HUES64 (cell line): ENCODE measurements at regions not wholly inside any gene's neighbourhood (a gene's known extent, or its start where the extent isn't known, plus 50 kb on each side); places are given as distances from the start of the nearest gene placed in this dataset.

Source experiments
- H3K27ac ChIP-seq: 2 replicates; pipeline ENCODE4 v1.7.0; 2013; ENCODE audit warnings: low read depth, low read length, inconsistent platforms
- H3K27me3 ChIP-seq: 2 replicates; pipeline ENCODE4 v1.6.1; 2013; ENCODE audit warnings: mild to moderate bottlenecking, low read length; ENCODE audit not compliant: insufficient read depth
- H3K36me3 ChIP-seq: 2 replicates; pipeline ENCODE4 v1.6.1; 2013; ENCODE audit warnings: mild to moderate bottlenecking, low read length; ENCODE audit not compliant: insufficient read depth
- H3K4me1 ChIP-seq: 2 replicates; pipeline ENCODE4 v1.6.1; 2013; ENCODE audit warnings: mild to moderate bottlenecking, low read length, moderate library complexity; ENCODE audit not compliant: insufficient read depth
- H3K4me3 ChIP-seq: 2 replicates; pipeline ENCODE4 v1.5.1; 2013; ENCODE audit warnings: mild to moderate bottlenecking, low read length, moderate library complexity
- H3K9ac ChIP-seq: 2 replicates; pipeline ENCODE4 v1.6.1; 2013; ENCODE audit warnings: mild to moderate bottlenecking, low read depth, low read length
- H3K9me3 ChIP-seq: 2 replicates; pipeline ENCODE4 v1.6.1; 2013; ENCODE audit warnings: low read depth, low read length; ENCODE audit not compliant: insufficient read depth
- WGBS: fragments of 150-250, 120-280 bp; methylation state at CpG from one replicate; pipeline ENCODE4 v1.1.7; 2013; ENCODE audit warnings: missing lambda C conversion rate; 5-methylcytosine and 5-hydroxymethylcytosine counted together

DNA sequence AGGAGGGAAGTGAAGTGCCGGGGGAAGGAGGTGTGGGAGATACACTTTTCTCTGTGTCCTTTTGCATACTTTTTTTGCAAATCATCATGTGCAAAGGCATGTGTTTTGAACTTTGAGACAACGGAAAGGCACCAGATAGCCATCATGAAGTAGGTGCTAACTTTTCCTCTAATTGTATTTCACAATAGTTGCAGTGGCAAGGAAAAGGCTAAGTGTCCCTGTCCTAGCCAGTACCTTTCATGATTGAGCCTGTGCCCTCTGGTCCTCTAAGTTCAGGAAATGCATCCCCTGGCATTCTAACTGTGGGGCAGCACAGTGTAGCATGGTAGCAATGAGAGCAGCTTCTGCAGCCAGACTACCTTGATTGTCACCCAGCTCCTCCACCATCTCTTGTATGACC lies 186.2 kb downstream of the ADSS2 start:
- Histone ChIP-seq H3K9ac (no peak overlapping the region), H3K9me3 (peaks cover under 1% of the 10 kb centered on the region; the same call in 1 of the 2 replicates), H3K4me1 (no peaks in the 10 kb centered on the region), H3K36me3 (no peaks in the 10 kb centered on the region), H3K27ac (no peak overlapping the region), H3K27me3 (no peaks in the 10 kb centered on the region), H3K4me3 (no peak overlapping the region)
- WGBS, result 88% methylated on average over 2 of the region's 2 CpGs

GRCh38 chr1:244269169-244269568 lies 182.5 kb downstream of the ADSS2 start:
- peaks cover 3% of the 10 kb centered on the region; the same call in 1 of the 2 replicates for H3K4me1 ChIP-seq
- H3K27ac ChIP-seq, result no peak overlapping the region
- H3K27me3 ChIP-seq, result no peaks in the 10 kb centered on the region
- H3K36me3 ChIP-seq, result no peaks in the 10 kb centered on the region
- no peak overlapping the region for H3K4me3 ChIP-seq
- H3K9ac ChIP-seq, result no peak overlapping the region
- H3K9me3 ChIP-seq, result peaks cover 3% of the 10 kb centered on the region; the same call in 1 of the 2 replicates
- 90% methylated on average over 15 of the region's 15 CpGs for WGBS

GRCh38 chr1:244271004-244271403 lies 180.7 kb downstream of the ADSS2 start:
- H3K27me3 ChIP-seq, result no peaks in the 10 kb centered on the region
- H3K9me3 ChIP-seq, result peaks cover 3% of the 10 kb centered on the region; the same call in 1 of the 2 replicates
- WGBS, result over 99% methylated on average over 3 of the region's 3 CpGs
- H3K4me3 ChIP-seq, result no peak overlapping the region
- peaks cover 5% of the 10 kb centered on the region; the same call in 1 of the 2 replicates for H3K4me1 ChIP-seq
- H3K36me3 ChIP-seq, result no peaks in the 10 kb centered on the region
- H3K27ac ChIP-seq, result no peak overlapping the region
- no peak overlapping the region for H3K9ac ChIP-seq

GRCh38 chr1:244271691-244272308 lies 179.9 kb downstream of the ADSS2 start:
- no peaks in the 10 kb centered on the region for H3K27me3 ChIP-seq
- H3K9me3 ChIP-seq, result peaks cover 3% of the 10 kb centered on the region; the same call in 1 of the 2 replicates
- H3K4me1 ChIP-seq, result peaks cover 5% of the 10 kb centered on the region; the same call in 1 of the 2 replicates
- H3K36me3 ChIP-seq, result no peaks in the 10 kb centered on the region
- WGBS, result 95% methylated on average over 15 of the region's 15 CpGs
- H3K4me3 ChIP-seq, result no peak overlapping the region
- no peak overlapping the region for H3K27ac ChIP-seq
- no peak overlapping the region for H3K9ac ChIP-seq

DNA sequence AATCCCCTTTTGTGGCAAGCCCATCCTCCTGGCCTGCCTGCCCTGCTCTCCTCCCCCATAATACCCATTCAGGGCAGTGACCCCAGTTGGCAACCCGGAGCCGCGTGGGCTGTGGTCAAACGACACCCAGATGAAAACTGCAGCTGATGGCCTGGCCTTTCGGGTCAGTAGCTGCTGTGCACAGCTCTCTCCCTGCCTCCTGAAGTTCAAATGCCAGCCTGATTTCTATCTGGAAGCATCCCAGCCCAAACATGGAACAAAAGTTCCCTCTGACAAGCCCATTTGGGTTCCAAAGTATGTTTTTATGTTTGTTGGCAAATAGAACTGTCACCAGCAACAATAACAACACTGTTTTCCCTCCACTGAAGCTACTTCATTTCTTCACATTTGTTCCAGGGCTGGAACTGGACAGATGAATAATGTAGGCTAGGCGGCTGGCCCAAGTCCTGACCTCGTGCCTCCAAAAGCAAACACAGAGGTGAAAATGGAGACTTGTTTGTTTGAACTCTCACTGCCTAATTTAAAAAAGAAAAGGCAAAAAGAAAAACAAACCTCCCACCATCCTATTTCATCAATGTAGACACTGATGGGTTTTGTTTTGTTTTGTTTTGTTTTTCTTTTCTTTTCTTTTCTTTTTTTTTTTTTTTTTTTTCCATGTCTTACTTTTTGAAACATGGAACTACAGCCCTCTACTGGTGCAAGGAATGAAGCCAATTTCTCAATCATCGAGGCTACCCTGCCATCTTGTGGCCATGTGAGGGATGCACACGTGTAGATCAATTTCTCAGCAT lies 179.0 kb downstream of the ADSS2 start:
- H3K36me3 ChIP-seq, result no peaks in the 10 kb centered on the region
- no peak overlapping the region for H3K27ac ChIP-seq
- H3K27me3 ChIP-seq, result no peaks in the 10 kb centered on the region
- peaks cover 5% of the 10 kb centered on the region; the same call in 1 of the 2 replicates for H3K4me1 ChIP-seq
- no peak overlapping the region for H3K4me3 ChIP-seq
- WGBS, result 66% methylated on average over 8 of the region's 9 CpGs
- H3K9me3 ChIP-seq, result peaks cover 3% of the 10 kb centered on the region; the same call in 1 of the 2 replicates
- H3K9ac ChIP-seq, result no peak overlapping the region

DNA sequence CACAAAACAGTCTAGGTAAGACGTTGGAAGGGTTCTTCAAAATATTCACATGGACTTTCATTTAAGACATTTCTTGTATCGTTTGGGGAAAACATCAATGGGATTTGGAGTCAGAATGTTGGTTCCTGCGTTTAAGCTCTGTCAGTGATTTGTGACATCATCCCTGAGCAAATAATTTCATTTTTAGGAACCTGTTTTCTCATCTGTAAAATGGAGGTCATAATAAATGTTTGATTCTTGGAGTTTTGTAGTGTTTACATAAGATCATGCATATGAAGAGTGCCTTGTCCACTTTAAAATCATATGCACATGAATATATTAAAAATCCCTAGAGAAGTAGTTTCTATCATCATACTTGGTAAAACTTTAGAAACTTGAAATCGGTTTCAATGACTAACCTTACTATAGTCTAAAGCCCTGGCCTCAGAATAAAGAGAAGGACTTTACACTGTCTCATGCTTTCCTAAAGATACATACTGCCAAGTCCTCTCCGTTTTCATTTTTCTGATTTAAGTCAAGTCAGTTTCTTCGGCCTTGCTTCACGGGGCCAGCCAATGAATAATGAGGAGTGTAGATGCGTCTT lies 178.4 kb downstream of the ADSS2 start:
- WGBS, result 61% methylated on average over 8 of the region's 8 CpGs
- peaks cover 5% of the 10 kb centered on the region; the same call in 1 of the 2 replicates for H3K4me1 ChIP-seq
- H3K27me3 ChIP-seq, result no peaks in the 10 kb centered on the region
- H3K9ac ChIP-seq, result no peak overlapping the region
- no peaks in the 10 kb centered on the region for H3K36me3 ChIP-seq
- peaks cover 3% of the 10 kb centered on the region; the same call in 1 of the 2 replicates for H3K9me3 ChIP-seq
- no peak overlapping the region for H3K4me3 ChIP-seq
- no peak overlapping the region; the same call in 1 of the 2 replicates for H3K27ac ChIP-seq

DNA sequence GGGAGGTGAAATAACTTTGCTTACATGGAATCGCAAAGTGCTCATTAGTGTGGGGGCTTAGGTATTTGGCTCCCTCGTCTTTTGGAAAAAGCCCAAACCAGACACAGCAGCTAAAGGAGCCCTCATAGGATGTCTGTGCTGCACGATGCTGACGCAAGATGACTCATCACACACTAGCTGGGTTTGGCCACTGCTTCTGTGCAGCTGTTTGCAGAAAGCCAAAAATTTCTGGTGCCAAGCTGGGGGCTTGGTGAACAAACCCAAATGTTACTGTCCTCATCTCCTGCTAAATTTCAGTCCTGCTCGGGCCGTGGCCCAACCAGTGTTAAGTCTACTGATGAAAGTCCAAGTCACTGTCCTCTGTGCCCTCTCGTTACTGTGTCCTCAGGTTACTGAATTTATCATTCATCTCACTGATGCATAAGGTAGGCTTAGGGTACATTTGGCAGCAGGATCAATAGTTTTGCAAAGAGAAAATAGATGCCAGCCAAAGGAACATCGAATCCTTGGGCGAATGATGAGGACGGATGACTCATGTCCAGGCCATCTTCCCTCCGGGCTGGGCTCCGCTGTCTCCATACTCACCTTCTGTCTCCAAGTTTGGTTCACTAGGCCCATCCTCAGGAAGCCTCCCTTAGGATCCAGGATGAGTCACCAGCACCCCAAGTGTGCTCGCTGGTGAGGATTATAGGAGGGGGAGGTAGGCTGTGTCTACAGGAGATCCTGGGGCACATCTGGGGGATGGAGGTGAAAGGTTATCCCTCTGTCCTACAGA lies 177.7 kb downstream of the ADSS2 start:
- WGBS, result 74% methylated on average over 13 of the region's 13 CpGs
- no peaks in the 10 kb centered on the region for H3K27me3 ChIP-seq
- H3K9ac ChIP-seq, result no peak overlapping the region
- peaks cover 5% of the 10 kb centered on the region; the same call in 1 of the 2 replicates for H3K4me1 ChIP-seq
- peaks cover 3% of the 10 kb centered on the region; the same call in 1 of the 2 replicates for H3K9me3 ChIP-seq
- H3K4me3 ChIP-seq, result no peak overlapping the region
- no peak overlapping the region; the same call in 1 of the 2 replicates for H3K27ac ChIP-seq
- no peaks in the 10 kb centered on the region for H3K36me3 ChIP-seq

DNA sequence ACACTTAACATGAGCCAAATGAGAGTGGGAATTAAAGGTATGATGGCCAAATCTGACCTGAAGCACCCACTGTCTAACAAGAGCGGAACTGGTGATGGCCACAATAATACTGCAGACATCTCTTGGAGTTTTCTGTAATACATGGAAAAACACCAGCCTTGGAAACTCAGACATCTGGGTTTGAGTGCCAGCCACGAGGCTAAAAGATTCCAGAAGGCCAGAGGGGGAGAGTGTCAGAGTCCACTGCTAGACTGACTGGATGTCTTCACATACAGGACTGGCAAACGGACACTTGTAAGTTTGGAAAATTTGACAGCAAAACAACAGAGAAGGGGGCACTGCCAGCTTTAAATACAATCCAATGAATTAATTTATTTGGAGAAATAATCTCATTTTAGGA lies 175.1 kb downstream of the ADSS2 start:
- H3K27me3 ChIP-seq, result no peaks in the 10 kb centered on the region
- no peak overlapping the region for H3K9ac ChIP-seq
- H3K4me1 ChIP-seq, result peaks cover 5% of the 10 kb centered on the region; the same call in 1 of the 2 replicates
- 55% methylated on average over 3 of the region's 3 CpGs for WGBS
- H3K4me3 ChIP-seq, result no peak overlapping the region
- no peaks in the 10 kb centered on the region for H3K36me3 ChIP-seq
- H3K27ac ChIP-seq, result no peak overlapping the region
- no peaks in the 10 kb centered on the region for H3K9me3 ChIP-seq

- Histone ChIP-seq H3K9me3 (no peaks in the 10 kb centered on the region), H3K36me3 (no peaks in the 10 kb centered on the region), H3K27me3 (no peaks in the 10 kb centered on the region), H3K4me1 (no peaks in the 10 kb centered on the region), H3K4me3 (no peak overlapping the region), H3K27ac (no peak overlapping the region), H3K9ac (no peak overlapping the region)
- WGBS, result 78% methylated on average over 7 of the region's 7 CpGs
These were observed 171.5 kb downstream of the ADSS2 start for GRCh38 chr1:244280201-244280600.

DNA sequence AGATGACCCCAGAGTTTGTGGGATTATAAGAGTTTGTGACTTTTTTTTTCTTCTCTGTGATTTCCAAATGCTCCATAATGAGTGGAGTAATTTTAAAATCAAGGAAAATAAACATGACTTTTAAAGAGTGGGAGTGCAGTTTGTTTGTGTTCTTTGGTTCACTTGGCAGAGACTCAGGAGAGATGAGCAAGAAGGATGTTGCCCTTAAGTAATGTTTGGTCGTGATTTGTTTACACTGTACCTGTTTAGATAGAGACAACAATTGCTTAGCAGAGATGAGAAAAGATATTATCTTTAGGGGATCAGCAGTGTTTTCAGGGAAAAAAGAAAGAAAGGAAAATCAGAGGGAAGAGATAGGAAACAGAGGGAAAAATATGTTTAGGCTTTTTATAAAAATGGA lies 170.8 kb downstream of the ADSS2 start:
- no peaks in the 10 kb centered on the region for H3K9me3 ChIP-seq
- H3K27me3 ChIP-seq, result no peaks in the 10 kb centered on the region
- no peaks in the 10 kb centered on the region for H3K4me1 ChIP-seq
- H3K9ac ChIP-seq, result no peak overlapping the region
- no peak overlapping the region for H3K27ac ChIP-seq
- H3K36me3 ChIP-seq, result no peaks in the 10 kb centered on the region
- 89% methylated on average over 1 of the region's 1 CpG for WGBS
- no peak overlapping the region for H3K4me3 ChIP-seq
